ENCODE measurements at regions not wholly inside any gene's neighbourhood (a gene's known extent, or its start where the extent isn't known, plus 50 kb on each side); places are given as distances from the start of the nearest gene placed in this dataset.
"Not testable (repeated sequence)": the region's sequence is repeated elsewhere in the genome, so short reads cannot be mapped to it uniquely, and the experiment has no call there.

DNA sequence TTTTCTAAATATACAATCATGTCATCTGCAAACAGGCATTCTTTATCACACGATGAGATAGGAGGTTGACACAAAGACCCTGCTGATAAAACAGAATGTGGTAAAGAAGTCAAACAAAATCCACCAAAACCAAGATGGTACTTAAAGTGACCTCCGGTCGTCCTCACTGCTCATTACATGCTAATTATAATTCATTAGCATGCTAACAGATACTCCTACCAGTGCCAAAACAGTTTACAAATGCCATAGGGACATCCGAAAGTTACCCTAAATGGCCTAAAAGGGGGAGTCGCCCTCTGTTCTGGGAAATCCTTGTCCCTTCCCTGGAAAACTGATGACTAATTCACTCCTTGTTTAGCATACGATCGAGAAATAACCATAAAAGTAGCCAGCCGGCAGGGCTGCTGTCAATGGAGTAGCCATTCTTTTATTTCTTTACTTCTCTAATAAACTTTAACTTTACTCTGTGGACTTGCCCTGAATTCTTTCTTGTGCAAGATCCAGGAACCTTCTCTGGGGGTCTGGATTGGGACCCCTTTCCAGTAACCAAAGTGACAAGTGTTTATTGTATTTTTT is 126.6 kb downstream of the CCDC71L start:
- no peaks in the 10 kb centered on the region for H3K9me3 ChIP-seq (ENCODE audit: control insufficient read depth in 2 of 2, insufficient read depth in 1 of 2, low read depth in 1 of 2, low read length in 1 of 2)
- 70 to 73% methylated on average over 8 of the region's 8 CpGs for WGBS, 2 donors
- H3K4me3 ChIP-seq (ENCODE audit: low read depth in 1 of 2, low read length in 2 of 2) = no peak overlapping the region
- no peaks in the 10 kb centered on the region for H3K36me3 ChIP-seq (ENCODE audit: control insufficient read depth in 2 of 2, insufficient read depth in 2 of 2, low read length in 1 of 2)
- no peaks in the 10 kb centered on the region for H3K27me3 ChIP-seq (ENCODE audit: control insufficient read depth in 1 of 2, insufficient read depth in 2 of 2, low read length in 2 of 2)
- no peak overlapping the region for H3K27ac ChIP-seq (ENCODE audit: low read depth in 2 of 2, low read length in 1 of 2)
- H3K4me1 ChIP-seq (ENCODE audit: control insufficient read depth in 2 of 2, insufficient read depth in 2 of 2, low read length in 1 of 2) = no peaks in the 10 kb centered on the region

- 87 to 92% methylated on average over 5 of the region's 5 CpGs for WGBS, 2 donors
- H3K9me3 ChIP-seq (ENCODE audit: control insufficient read depth in 2 of 2, insufficient read depth in 1 of 2, low read depth in 1 of 2, low read length in 1 of 2); H3K36me3 ChIP-seq (ENCODE audit: control insufficient read depth in 2 of 2, insufficient read depth in 2 of 2, low read length in 1 of 2); H3K27ac ChIP-seq (ENCODE audit: low read depth in 2 of 2, low read length in 1 of 2); H3K27me3 ChIP-seq (ENCODE audit: control insufficient read depth in 1 of 2, insufficient read depth in 2 of 2, low read length in 2 of 2); H3K4me1 ChIP-seq (ENCODE audit: control insufficient read depth in 2 of 2, insufficient read depth in 2 of 2, low read length in 1 of 2); H3K4me3 ChIP-seq (ENCODE audit: low read depth in 1 of 2, low read length in 2 of 2): not testable (repeated sequence)
Measured at GRCh38 chr7:106530183-106530582, 130.8 kb downstream of the CCDC71L start.

DNA sequence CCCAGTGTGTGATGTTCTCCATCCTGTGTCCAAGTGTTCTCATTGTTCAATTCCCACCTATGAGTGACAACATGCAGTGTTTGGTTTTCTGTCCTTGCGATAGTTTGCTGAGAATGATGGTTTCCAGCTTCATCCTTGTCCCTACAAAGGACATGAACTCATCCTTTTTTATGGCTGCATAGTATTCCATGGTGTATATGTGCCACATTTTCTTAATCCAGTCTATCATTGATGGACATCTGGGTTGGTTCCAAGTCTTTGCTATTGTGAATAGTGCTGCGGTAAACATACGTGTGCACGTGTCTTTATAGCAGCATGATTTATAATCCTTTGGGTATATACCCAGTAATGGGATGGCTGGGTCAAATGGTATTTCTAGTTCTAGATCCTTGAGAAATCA is 134.3 kb downstream of the CCDC71L start:
- H3K9me3 ChIP-seq (ENCODE audit: control insufficient read depth in 2 of 2, insufficient read depth in 1 of 2, low read depth in 1 of 2, low read length in 1 of 2); H3K4me3 ChIP-seq (ENCODE audit: low read depth in 1 of 2, low read length in 2 of 2); H3K27ac ChIP-seq (ENCODE audit: low read depth in 2 of 2, low read length in 1 of 2); H3K36me3 ChIP-seq (ENCODE audit: control insufficient read depth in 2 of 2, insufficient read depth in 2 of 2, low read length in 1 of 2); H3K4me1 ChIP-seq (ENCODE audit: control insufficient read depth in 2 of 2, insufficient read depth in 2 of 2, low read length in 1 of 2); H3K27me3 ChIP-seq (ENCODE audit: control insufficient read depth in 1 of 2, insufficient read depth in 2 of 2, low read length in 2 of 2): not testable (repeated sequence)
- 92 to 96% methylated on average over 4 of the region's 4 CpGs for WGBS, 2 donors

- no peaks in the 10 kb centered on the region for H3K27me3 ChIP-seq (ENCODE audit: control insufficient read depth in 1 of 2, insufficient read depth in 2 of 2, low read length in 2 of 2)
- no peak overlapping the region for H3K27ac ChIP-seq (ENCODE audit: low read depth in 2 of 2, low read length in 1 of 2)
- 76 to 88% methylated on average over 5 of the region's 5 CpGs for WGBS, 2 donors
- H3K9me3 ChIP-seq (ENCODE audit: control insufficient read depth in 2 of 2, insufficient read depth in 1 of 2, low read depth in 1 of 2, low read length in 1 of 2) = no peaks in the 10 kb centered on the region
- no peaks in the 10 kb centered on the region for H3K4me1 ChIP-seq (ENCODE audit: control insufficient read depth in 2 of 2, insufficient read depth in 2 of 2, low read length in 1 of 2)
- H3K36me3 ChIP-seq (ENCODE audit: control insufficient read depth in 2 of 2, insufficient read depth in 2 of 2, low read length in 1 of 2) = no peaks in the 10 kb centered on the region
- no peak overlapping the region for H3K4me3 ChIP-seq (ENCODE audit: low read depth in 1 of 2, low read length in 2 of 2)
Measured at GRCh38 chr7:106524690-106525059, 136.3 kb downstream of the CCDC71L start.

DNA sequence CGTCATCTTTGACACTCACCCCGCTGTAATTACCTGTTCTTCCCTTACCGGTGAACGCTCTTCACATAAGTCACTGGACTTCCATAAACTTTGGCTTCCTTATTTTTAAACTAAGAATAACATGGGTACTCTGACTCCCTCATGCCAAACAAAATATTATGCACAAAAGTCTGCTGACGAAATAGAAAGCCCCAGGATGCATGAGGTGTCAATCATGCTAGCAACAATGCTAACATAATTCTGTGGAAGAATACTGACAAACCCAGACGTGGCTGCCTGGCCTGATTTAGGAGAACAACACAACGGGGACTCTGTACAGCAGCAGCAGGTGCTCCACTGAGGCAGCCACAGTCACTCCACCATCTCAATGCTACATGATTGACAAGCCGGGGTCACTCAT is 137.5 kb downstream of the CCDC71L start:
- no peaks in the 10 kb centered on the region for H3K4me1 ChIP-seq (ENCODE audit: control insufficient read depth in 2 of 2, insufficient read depth in 2 of 2, low read length in 1 of 2)
- H3K27me3 ChIP-seq (ENCODE audit: control insufficient read depth in 1 of 2, insufficient read depth in 2 of 2, low read length in 2 of 2) = no peaks in the 10 kb centered on the region
- 69 to 70% methylated on average over 8 of the region's 8 CpGs for WGBS, 2 donors
- H3K9me3 ChIP-seq (ENCODE audit: control insufficient read depth in 2 of 2, insufficient read depth in 1 of 2, low read depth in 1 of 2, low read length in 1 of 2) = no peaks in the 10 kb centered on the region
- no peak overlapping the region for H3K4me3 ChIP-seq (ENCODE audit: low read depth in 1 of 2, low read length in 2 of 2)
- no peak overlapping the region for H3K27ac ChIP-seq (ENCODE audit: low read depth in 2 of 2, low read length in 1 of 2)
- no peaks in the 10 kb centered on the region for H3K36me3 ChIP-seq (ENCODE audit: control insufficient read depth in 2 of 2, insufficient read depth in 2 of 2, low read length in 1 of 2)

GRCh38 chr7:106522696-106523095 is 138.3 kb downstream of the CCDC71L start:
- no peak overlapping the region for H3K27ac ChIP-seq (ENCODE audit: low read depth in 2 of 2, low read length in 1 of 2)
- H3K27me3 ChIP-seq (ENCODE audit: control insufficient read depth in 1 of 2, insufficient read depth in 2 of 2, low read length in 2 of 2) = no peaks in the 10 kb centered on the region
- no peaks in the 10 kb centered on the region for H3K4me1 ChIP-seq (ENCODE audit: control insufficient read depth in 2 of 2, insufficient read depth in 2 of 2, low read length in 1 of 2)
- 69 to 77% methylated on average over 5 of the region's 5 CpGs for WGBS, 2 donors
- no peaks in the 10 kb centered on the region for H3K36me3 ChIP-seq (ENCODE audit: control insufficient read depth in 2 of 2, insufficient read depth in 2 of 2, low read length in 1 of 2)
- H3K9me3 ChIP-seq (ENCODE audit: control insufficient read depth in 2 of 2, insufficient read depth in 1 of 2, low read depth in 1 of 2, low read length in 1 of 2) = no peaks in the 10 kb centered on the region
- no peak overlapping the region for H3K4me3 ChIP-seq (ENCODE audit: low read depth in 1 of 2, low read length in 2 of 2)

DNA sequence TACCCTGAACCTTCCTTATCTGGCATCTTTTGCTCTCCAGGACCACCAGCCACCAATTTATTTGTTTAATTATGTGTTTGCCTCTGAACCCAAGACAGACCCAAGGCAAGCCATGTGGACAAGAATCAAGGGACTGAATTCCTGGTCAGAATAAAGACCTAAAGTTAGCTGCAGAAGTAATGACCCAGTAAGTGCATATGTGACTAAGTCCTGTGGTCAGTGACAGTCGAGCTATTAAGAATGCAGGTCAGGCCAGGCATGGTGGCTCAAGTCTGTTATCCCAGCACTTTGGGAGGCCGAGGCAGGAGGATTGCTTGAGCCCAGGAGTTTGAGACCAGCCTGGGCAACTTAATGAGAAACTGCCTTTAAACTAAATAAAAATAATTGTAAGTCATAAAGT is 139.4 kb downstream of the CCDC71L start:
- Histone ChIP-seq H3K27ac (ENCODE audit: low read depth in 2 of 2, low read length in 1 of 2) (no peak overlapping the region), H3K36me3 (ENCODE audit: control insufficient read depth in 2 of 2, insufficient read depth in 2 of 2, low read length in 1 of 2) (no peaks in the 10 kb centered on the region), H3K4me3 (ENCODE audit: low read depth in 1 of 2, low read length in 2 of 2) (no peak overlapping the region), H3K27me3 (ENCODE audit: control insufficient read depth in 1 of 2, insufficient read depth in 2 of 2, low read length in 2 of 2) (no peaks in the 10 kb centered on the region), H3K9me3 (ENCODE audit: control insufficient read depth in 2 of 2, insufficient read depth in 1 of 2, low read depth in 1 of 2, low read length in 1 of 2) (no peaks in the 10 kb centered on the region), H3K4me1 (ENCODE audit: control insufficient read depth in 2 of 2, insufficient read depth in 2 of 2, low read length in 1 of 2) (no peaks in the 10 kb centered on the region)
- 80 to 81% methylated on average over 2 of the region's 2 CpGs for WGBS, 2 donors

- H3K36me3 ChIP-seq (ENCODE audit: control insufficient read depth in 2 of 2, insufficient read depth in 2 of 2, low read length in 1 of 2) = no peaks in the 10 kb centered on the region
- H3K4me1 ChIP-seq (ENCODE audit: control insufficient read depth in 2 of 2, insufficient read depth in 2 of 2, low read length in 1 of 2) = no peaks in the 10 kb centered on the region
- WGBS, 2 donors = 74 to 76% methylated on average over 4 of the region's 4 CpGs
- peaks cover 0 to 2% of the 10 kb centered on the region in 2 donors for H3K27me3 ChIP-seq (ENCODE audit: control insufficient read depth in 1 of 2, insufficient read depth in 2 of 2, low read length in 2 of 2)
- H3K9me3 ChIP-seq (ENCODE audit: control insufficient read depth in 2 of 2, insufficient read depth in 1 of 2, low read depth in 1 of 2, low read length in 1 of 2) = no peaks in the 10 kb centered on the region
- H3K4me3 ChIP-seq (ENCODE audit: low read depth in 1 of 2, low read length in 2 of 2) = no peak overlapping the region
- no peak overlapping the region for H3K27ac ChIP-seq (ENCODE audit: low read depth in 2 of 2, low read length in 1 of 2)
Measured at GRCh38 chr7:106520962-106521514, 139.9 kb downstream of the CCDC71L start.

DNA sequence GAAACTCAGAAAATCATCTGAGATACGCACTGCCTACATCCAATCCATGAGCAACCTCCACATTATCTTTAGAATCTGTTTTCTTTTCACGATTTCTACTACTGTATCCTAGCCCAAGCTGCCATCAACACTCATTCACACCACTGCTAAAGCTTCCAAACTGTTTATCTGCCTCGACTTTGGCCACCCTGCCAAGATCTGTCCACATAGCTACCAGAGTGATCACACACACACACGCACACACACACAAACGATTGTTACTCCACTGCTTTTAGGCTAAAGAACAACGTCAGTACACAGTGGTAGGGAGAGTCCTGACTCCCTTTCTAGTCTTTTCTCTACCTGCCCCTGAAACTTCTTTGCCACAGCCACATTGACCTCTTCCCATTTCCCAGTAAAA is 142.0 kb downstream of the CCDC71L start:
- H3K27ac ChIP-seq (ENCODE audit: low read depth in 2 of 2, low read length in 1 of 2) = no peak overlapping the region

DNA sequence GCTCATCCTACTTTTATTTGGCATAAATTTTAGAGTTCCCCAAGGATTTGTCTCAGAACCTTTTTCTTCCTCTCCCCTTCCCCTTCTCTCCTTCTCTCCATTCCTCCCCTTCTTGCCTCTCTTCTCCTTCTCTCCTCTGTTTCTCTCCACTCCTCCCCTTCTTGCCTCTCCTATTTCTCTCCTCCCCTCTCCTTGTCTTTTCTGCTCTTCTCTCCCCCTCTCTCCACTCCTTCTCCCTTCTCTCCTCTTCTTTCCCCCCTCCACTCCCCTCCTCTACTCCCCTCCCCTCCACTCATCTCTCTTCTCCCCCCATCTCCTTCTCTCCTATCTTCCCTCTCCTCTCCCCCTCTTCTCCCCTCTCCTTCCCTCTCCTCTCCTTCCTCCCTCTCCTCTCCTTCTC is 142.7 kb downstream of the CCDC71L start:
- Histone ChIP-seq H3K4me3 (ENCODE audit: low read depth in 1 of 2, low read length in 2 of 2) (no peak overlapping the region), H3K36me3 (ENCODE audit: control insufficient read depth in 2 of 2, insufficient read depth in 2 of 2, low read length in 1 of 2) (no peaks in the 10 kb centered on the region), H3K27me3 (ENCODE audit: control insufficient read depth in 1 of 2, insufficient read depth in 2 of 2, low read length in 2 of 2) (peaks cover 0 to 2% of the 10 kb centered on the region in 2 donors), H3K4me1 (ENCODE audit: control insufficient read depth in 2 of 2, insufficient read depth in 2 of 2, low read length in 1 of 2) (no peaks in the 10 kb centered on the region), H3K9me3 (ENCODE audit: control insufficient read depth in 2 of 2, insufficient read depth in 1 of 2, low read depth in 1 of 2, low read length in 1 of 2) (no peaks in the 10 kb centered on the region), H3K27ac (ENCODE audit: low read depth in 2 of 2, low read length in 1 of 2) (no peak overlapping the region)

More for the DNA sequence above, 142.0 kb downstream of the CCDC71L start:
- no peaks in the 10 kb centered on the region for H3K36me3 ChIP-seq (ENCODE audit: control insufficient read depth in 2 of 2, insufficient read depth in 2 of 2, low read length in 1 of 2)
- no peaks in the 10 kb centered on the region for H3K9me3 ChIP-seq (ENCODE audit: control insufficient read depth in 2 of 2, insufficient read depth in 1 of 2, low read depth in 1 of 2, low read length in 1 of 2)
- H3K4me3 ChIP-seq (ENCODE audit: low read depth in 1 of 2, low read length in 2 of 2) = no peak overlapping the region
- WGBS, 2 donors = 72 to 73% methylated on average over 6 of the region's 6 CpGs
- peaks cover 0 to 2% of the 10 kb centered on the region in 2 donors for H3K27me3 ChIP-seq (ENCODE audit: control insufficient read depth in 1 of 2, insufficient read depth in 2 of 2, low read length in 2 of 2)
- no peaks in the 10 kb centered on the region for H3K4me1 ChIP-seq (ENCODE audit: control insufficient read depth in 2 of 2, insufficient read depth in 2 of 2, low read length in 1 of 2)

Measured in esophagus (tissue), 2 donors.